ENCODE measurements at regions not wholly inside any gene's neighbourhood (a gene's known extent, or its start where the extent isn't known, plus 50 kb on each side); places are given as distances from the start of the nearest gene placed in this dataset.
"Not testable (repeated sequence)": the region's sequence is repeated elsewhere in the genome, so short reads cannot be mapped to it uniquely, and the experiment has no call there.

GRCh38 chr14:106268013-106268727 lies 741.8 kb downstream of the TMEM121 start:
- DNase-seq (ENCODE audit: low read depth) = peak; percentile 6

- no peak for DNase-seq (ENCODE audit: low read depth)
These were observed 742.6 kb downstream of the TMEM121 start for GRCh38 chr14:106269029-106269428.

- DNase-seq (ENCODE audit: low read depth) = no peak
These were observed 743.2 kb downstream of the TMEM121 start for GRCh38 chr14:106269451-106270204.

GRCh38 chr14:106270476-106271121 lies 744.2 kb downstream of the TMEM121 start:
- not testable (repeated sequence) for DNase-seq (ENCODE audit: low read depth)

GRCh38 chr14:106276326-106277267 lies 750.2 kb downstream of the TMEM121 start:
- DNase-seq (ENCODE audit: low read depth) = no peak

- DNase-seq (ENCODE audit: low read depth) = no peak
These were observed 751.1 kb downstream of the TMEM121 start for GRCh38 chr14:106277503-106277902.

GRCh38 chr14:106280876-106281275 lies 754.5 kb downstream of the TMEM121 start:
- DNase-seq (ENCODE audit: low read depth) = no peak

GRCh38 chr14:106286697-106287290 lies 760.4 kb downstream of the TMEM121 start:
- no peak for DNase-seq (ENCODE audit: low read depth)

- no peak for DNase-seq (ENCODE audit: low read depth)
These were observed 761.1 kb downstream of the TMEM121 start for GRCh38 chr14:106287506-106287905.

- no peak for DNase-seq (ENCODE audit: low read depth)
These were observed 765.2 kb downstream of the TMEM121 start for GRCh38 chr14:106291626-106292025.

- DNase-seq (ENCODE audit: low read depth) = no peak
These were observed 767.9 kb downstream of the TMEM121 start for GRCh38 chr14:106294324-106294723.

- not testable (repeated sequence) for DNase-seq (ENCODE audit: low read depth)
These were observed 774.6 kb downstream of the TMEM121 start for GRCh38 chr14:106300951-106301510.

GRCh38 chr14:106301609-106302008 lies 775.2 kb downstream of the TMEM121 start:
- not testable (repeated sequence) for DNase-seq (ENCODE audit: low read depth)

GRCh38 chr14:106302661-106303060 lies 776.3 kb downstream of the TMEM121 start:
- DNase-seq (ENCODE audit: low read depth) = no peak

GRCh38 chr14:106304271-106304670 lies 777.9 kb downstream of the TMEM121 start:
- DNase-seq (ENCODE audit: low read depth) = no peak

GRCh38 chr14:106308839-106309389 lies 782.5 kb downstream of the TMEM121 start:
- DNase-seq (ENCODE audit: low read depth) = peak; percentile 38

GRCh38 chr14:106309423-106309822 lies 783.0 kb downstream of the TMEM121 start:
- no peak for DNase-seq (ENCODE audit: low read depth)

- no peak for DNase-seq (ENCODE audit: low read depth)
These were observed 789.1 kb downstream of the TMEM121 start for GRCh38 chr14:106315436-106315835.

GRCh38 chr14:106317593-106317992 lies 791.2 kb downstream of the TMEM121 start:
- no peak for DNase-seq (ENCODE audit: low read depth)

- DNase-seq (ENCODE audit: low read depth) = no peak
These were observed 792.3 kb downstream of the TMEM121 start for GRCh38 chr14:106318700-106319099.

GRCh38 chr14:106323970-106324369 lies 797.6 kb downstream of the TMEM121 start:
- DNase-seq (ENCODE audit: low read depth) = not testable (repeated sequence)
